ENCODE measurements at regions not wholly inside any gene's neighbourhood (a gene's known extent, or its start where the extent isn't known, plus 50 kb on each side); places are given as distances from the start of the nearest gene placed in this dataset.

DNA sequence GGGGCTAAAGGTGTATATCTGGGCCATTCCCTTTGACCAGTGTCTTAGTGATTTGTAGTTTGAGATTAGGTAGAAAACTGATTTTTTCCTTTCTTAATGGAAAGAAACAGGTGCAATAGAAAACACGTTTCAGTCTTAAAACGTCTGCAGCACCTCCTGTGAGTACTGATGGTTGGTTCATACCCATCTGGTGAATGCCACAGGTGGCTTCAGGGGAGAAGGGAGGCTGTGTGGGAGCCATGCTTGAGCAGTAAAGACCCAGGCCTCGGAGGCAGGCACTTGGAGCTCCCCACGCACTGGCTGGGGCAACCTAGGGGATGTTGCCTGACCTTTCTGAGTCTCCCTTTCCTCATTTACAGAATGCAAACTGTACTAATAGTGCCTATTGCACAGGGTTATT lies 171.5 kb upstream of the GRB10 start:
- Histone ChIP-seq H2AFZ (ENCODE audit: low read length) (peak overlapping the region; percentile 57), H3F3A (ENCODE audit: low read depth) (no peaks in the 10 kb centered on the region), H3K79me2 (ENCODE audit: insufficient read depth, low read length) (no peaks in the 10 kb centered on the region), H3K4me3 (ENCODE audit: low read length, poor library complexity, severe bottlenecking) (no peak overlapping the region), H3K9ac (ENCODE audit: low read depth, low read length, poor library complexity, severe bottlenecking) (peak overlapping the region; percentile 2), H3K4me1 (ENCODE audit: insufficient read depth, low read length, poor library complexity, severe bottlenecking) (peaks cover 8% of the 10 kb centered on the region), H3K36me3 (ENCODE audit: insufficient read depth, low read length) (no peaks in the 10 kb centered on the region), H3K4me2 (ENCODE audit: low read depth, low read length, poor library complexity, severe bottlenecking) (peak overlapping the region; percentile 40), H3K9me3 (ENCODE audit: insufficient read depth, low read depth, low read length) (no peaks in the 10 kb centered on the region), H3K9me2 (replicated peaks; ENCODE audit: low read depth, low read length) (no peaks in the 10 kb centered on the region), H3K27me3 (ENCODE audit: insufficient read depth, low read length, poor library complexity, severe bottlenecking) (no peaks in the 10 kb centered on the region), H4K20me1 (ENCODE audit: insufficient read depth, low read length, poor library complexity, severe bottlenecking) (no peaks in the 10 kb centered on the region)
- TF ChIP-seq EZH2phosphoT487 (IDR thresholded peaks at IDR 0.05; ENCODE audit: borderline replicate concordance) = no peak
- TF ChIP-seq, protein P1, sequence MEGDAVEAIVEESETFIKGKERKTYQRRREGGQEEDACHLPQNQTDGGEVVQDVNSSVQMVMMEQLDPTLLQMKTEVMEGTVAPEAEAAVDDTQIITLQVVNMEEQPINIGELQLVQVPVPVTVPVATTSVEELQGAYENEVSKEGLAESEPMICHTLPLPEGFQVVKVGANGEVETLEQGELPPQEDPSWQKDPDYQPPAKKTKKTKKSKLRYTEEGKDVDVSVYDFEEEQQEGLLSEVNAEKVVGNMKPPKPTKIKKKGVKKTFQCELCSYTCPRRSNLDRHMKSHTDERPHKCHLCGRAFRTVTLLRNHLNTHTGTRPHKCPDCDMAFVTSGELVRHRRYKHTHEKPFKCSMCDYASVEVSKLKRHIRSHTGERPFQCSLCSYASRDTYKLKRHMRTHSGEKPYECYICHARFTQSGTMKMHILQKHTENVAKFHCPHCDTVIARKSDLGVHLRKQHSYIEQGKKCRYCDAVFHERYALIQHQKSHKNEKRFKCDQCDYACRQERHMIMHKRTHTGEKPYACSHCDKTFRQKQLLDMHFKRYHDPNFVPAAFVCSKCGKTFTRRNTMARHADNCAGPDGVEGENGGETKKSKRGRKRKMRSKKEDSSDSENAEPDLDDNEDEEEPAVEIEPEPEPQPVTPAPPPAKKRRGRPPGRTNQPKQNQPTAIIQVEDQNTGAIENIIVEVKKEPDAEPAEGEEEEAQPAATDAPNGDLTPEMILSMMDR (conservative IDR thresholded peaks at IDR 0.05; ENCODE audit: low read length) = no peak

DNA sequence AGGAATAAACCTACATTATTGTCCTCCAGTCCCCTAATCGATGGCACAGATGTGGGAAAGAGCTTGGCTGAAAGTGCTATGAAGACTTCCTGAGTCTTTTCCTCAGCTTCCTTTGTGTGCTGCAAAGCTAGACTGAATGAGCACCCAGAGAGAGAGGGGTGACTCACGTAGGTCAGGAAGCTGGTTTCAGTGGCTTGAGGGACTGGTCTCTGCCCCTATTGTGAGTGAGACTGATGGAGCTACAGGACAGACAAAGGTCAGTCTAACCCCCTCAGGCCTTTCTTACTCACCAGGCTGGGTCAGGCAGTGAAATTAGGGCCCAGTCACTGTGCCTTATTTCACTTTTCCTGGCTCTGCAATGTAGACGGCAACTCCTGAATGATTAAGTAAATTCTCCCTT lies 171.1 kb upstream of the GRB10 start:
- H3F3A ChIP-seq (ENCODE audit: low read depth) = no peaks in the 10 kb centered on the region
- no peaks in the 10 kb centered on the region for H3K79me2 ChIP-seq (ENCODE audit: insufficient read depth, low read length)
- H4K20me1 ChIP-seq (ENCODE audit: insufficient read depth, low read length, poor library complexity, severe bottlenecking) = no peaks in the 10 kb centered on the region
- no peaks in the 10 kb centered on the region for H3K9me3 ChIP-seq (ENCODE audit: insufficient read depth, low read depth, low read length)
- peak overlapping the region; percentile 60 for H2AFZ ChIP-seq (ENCODE audit: low read length)
- no peaks in the 10 kb centered on the region for H3K27me3 ChIP-seq (ENCODE audit: insufficient read depth, low read length, poor library complexity, severe bottlenecking)
- peaks cover 8% of the 10 kb centered on the region for H3K4me1 ChIP-seq (ENCODE audit: insufficient read depth, low read length, poor library complexity, severe bottlenecking)
- peak overlapping the region; percentile 40 for H3K4me2 ChIP-seq (ENCODE audit: low read depth, low read length, poor library complexity, severe bottlenecking)
- H3K4me3 ChIP-seq (ENCODE audit: low read length, poor library complexity, severe bottlenecking) = no peak overlapping the region
- H3K36me3 ChIP-seq (ENCODE audit: insufficient read depth, low read length) = no peaks in the 10 kb centered on the region
- no peaks in the 10 kb centered on the region for H3K9me2 ChIP-seq (replicated peaks; ENCODE audit: low read depth, low read length)
- no peak for TF ChIP-seq EZH2phosphoT487 (IDR thresholded peaks at IDR 0.05; ENCODE audit: borderline replicate concordance)
- TF ChIP-seq, protein P1 (conservative IDR thresholded peaks at IDR 0.05; ENCODE audit: low read length) = no peak
- peak overlapping the region; percentile 2 for H3K9ac ChIP-seq (ENCODE audit: low read depth, low read length, poor library complexity, severe bottlenecking)

DNA sequence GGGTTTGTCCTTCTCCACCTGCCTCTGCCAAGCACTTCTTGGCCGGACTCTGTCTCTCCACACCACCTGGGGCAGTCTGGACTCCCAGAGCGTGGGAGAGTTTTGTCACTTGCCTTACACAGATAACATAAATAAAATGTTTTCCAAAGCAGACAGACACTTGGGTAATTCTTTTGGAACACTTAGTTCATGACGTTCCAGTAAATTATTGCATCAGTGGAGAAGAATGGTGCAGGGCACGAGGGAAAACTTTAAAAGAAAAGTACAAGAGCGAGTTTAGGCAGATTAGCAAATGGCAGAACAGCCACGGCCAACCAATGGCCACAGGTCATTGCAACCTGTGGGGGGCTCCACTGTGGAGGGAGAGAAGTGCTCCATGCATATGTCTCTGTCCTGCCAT lies 170.6 kb upstream of the GRB10 start:
- H3K27me3 ChIP-seq (ENCODE audit: insufficient read depth, low read length, poor library complexity, severe bottlenecking) = no peaks in the 10 kb centered on the region
- no peaks in the 10 kb centered on the region for H3K9me2 ChIP-seq (replicated peaks; ENCODE audit: low read depth, low read length)
- H3K4me1 ChIP-seq (ENCODE audit: insufficient read depth, low read length, poor library complexity, severe bottlenecking) = peaks cover 8% of the 10 kb centered on the region
- H3K9ac ChIP-seq (ENCODE audit: low read depth, low read length, poor library complexity, severe bottlenecking) = no peak overlapping the region
- no peak overlapping the region for H3K4me3 ChIP-seq (ENCODE audit: low read length, poor library complexity, severe bottlenecking)
- H3F3A ChIP-seq (ENCODE audit: low read depth) = no peaks in the 10 kb centered on the region
- TF ChIP-seq, protein P1 (conservative IDR thresholded peaks at IDR 0.05; ENCODE audit: low read length) = no peak
- no peak for TF ChIP-seq EZH2phosphoT487 (IDR thresholded peaks at IDR 0.05; ENCODE audit: borderline replicate concordance)
- no peaks in the 10 kb centered on the region for H3K36me3 ChIP-seq (ENCODE audit: insufficient read depth, low read length)
- no peaks in the 10 kb centered on the region for H4K20me1 ChIP-seq (ENCODE audit: insufficient read depth, low read length, poor library complexity, severe bottlenecking)
- no peaks in the 10 kb centered on the region for H3K9me3 ChIP-seq (ENCODE audit: insufficient read depth, low read depth, low read length)
- H3K79me2 ChIP-seq (ENCODE audit: insufficient read depth, low read length) = no peaks in the 10 kb centered on the region
- H3K4me2 ChIP-seq (ENCODE audit: low read depth, low read length, poor library complexity, severe bottlenecking) = peak overlapping the region; percentile 40
- H2AFZ ChIP-seq (ENCODE audit: low read length) = peak overlapping the region; percentile 60; the same call in 1 of the 2 replicates

All from Loucy (cell line).